WTC11 (cell line): ENCODE measurements at regions not wholly inside any gene's neighbourhood (a gene's known extent, or its start where the extent isn't known, plus 50 kb on each side); places are given as distances from the start of the nearest gene placed in this dataset.

Source experiments
- ATAC-seq: fragments of 200-7000 bp; cut with Tn5 transposase; 2 replicates; pipeline ENCODE4 v1.10.0; 2021; ENCODE audit warnings: mild to moderate bottlenecking, moderate library complexity
- CTCF ChIA-PET: fragments of 300-600 bp; sonication (Branson Sonifier 250); formaldehyde crosslinking; loops from one replicate; lab custom pipeline; 2021; ENCODE audit warnings: antibody characterized with exemption; lab: Charles Lee
- POLR2A ChIA-PET: fragments of 350-600 bp; sonication (Branson Sonifier 250); formaldehyde crosslinking; loops from one replicate; lab custom pipeline; 2021; ENCODE audit warnings: antibody characterized with exemption; lab: Charles Lee
- DNase-seq: peaks from one replicate; pipeline ENCODE4 v3.0.0; 2021; ENCODE audit warnings: low spot score
- H3K27ac Mint-ChIP-seq: 2 replicates; pipeline ENCODE4 v1.8.0; 2021; ENCODE audit warnings: mixed read lengths
- H3K27me3 Mint-ChIP-seq: 2 replicates; pipeline ENCODE4 v1.8.0; 2021; ENCODE audit warnings: low read depth, mild to moderate bottlenecking, moderate library complexity, mixed read lengths
- H3K36me3 Mint-ChIP-seq: 2 replicates; pipeline ENCODE4 v1.8.0; 2021; ENCODE audit warnings: mixed read lengths
- H3K4me1 Mint-ChIP-seq: 2 replicates; pipeline ENCODE4 v1.8.0; 2022; ENCODE audit warnings: mixed read lengths
- H3K4me3 Mint-ChIP-seq: 2 replicates; pipeline ENCODE4 v1.8.0; 2021; ENCODE audit warnings: mild to moderate bottlenecking, moderate library complexity, mixed read lengths
- H3K9me3 Mint-ChIP-seq: 2 replicates; pipeline ENCODE4 v1.8.0; 2021; ENCODE audit warnings: mixed read lengths
- CBFB ChIP-seq: sonication (generic); formaldehyde crosslinking; IDR thresholded peaks from 2 replicates; pipeline ENCODE4 v1.8.1; 2022; ENCODE audit warnings: mild to moderate bottlenecking, low read depth, missing genetic modification reagents
- ELF4 ChIP-seq: sonication (generic); formaldehyde crosslinking; IDR thresholded peaks from 2 replicates; pipeline ENCODE4 v1.8.1; 2022; ENCODE audit warnings: low read depth, mild to moderate bottlenecking, moderate library complexity, missing genetic modification reagents
- ETV6 ChIP-seq: sonication (generic); formaldehyde crosslinking; IDR thresholded peaks from 2 replicates; pipeline ENCODE4 v1.8.1; 2022; ENCODE audit warnings: mild to moderate bottlenecking, missing genetic modification reagents
- FOXP1 ChIP-seq: sonication (generic); formaldehyde crosslinking; IDR thresholded peaks from 2 replicates; pipeline ENCODE4 v1.8.0; 2022; ENCODE audit warnings: missing genetic modification reagents, mild to moderate bottlenecking, moderate library complexity, borderline replicate concordance
- HMGA2 ChIP-seq: fragments of 250-450 bp; sonication (Bioruptor Pico); IDR thresholded peaks from 2 replicates; pipeline ENCODE4 v1.4.0; 2021; ENCODE audit warnings: mild to moderate bottlenecking, moderate library complexity
- JUN ChIP-seq: sonication (generic); formaldehyde crosslinking; IDR thresholded peaks from 2 replicates; pipeline ENCODE4 v1.8.0; 2023; ENCODE audit warnings: mild to moderate bottlenecking, missing genetic modification reagents
- MXD4 ChIP-seq: fragments of 250-450 bp; sonication (Bioruptor Pico); IDR thresholded peaks from 2 replicates; pipeline ENCODE4 v1.8.0; 2021; ENCODE audit warnings: mild to moderate bottlenecking, moderate library complexity, borderline replicate concordance
- NFYB ChIP-seq: sonication (generic); formaldehyde crosslinking; conservative IDR thresholded peaks from 2 replicates; pipeline ENCODE4 v1.8.0; 2022; ENCODE audit warnings: low read depth, missing genetic modification reagents
- NR1H2 ChIP-seq: sonication (generic); formaldehyde crosslinking; IDR thresholded peaks from 2 replicates; pipeline ENCODE4 v1.9.0; 2021; ENCODE audit warnings: mild to moderate bottlenecking, moderate library complexity, missing genetic modification reagents
- PREB ChIP-seq: sonication (generic); formaldehyde crosslinking; IDR thresholded peaks from 2 replicates; pipeline ENCODE4 v1.8.1; 2022; ENCODE audit warnings: mild to moderate bottlenecking, missing genetic modification reagents, moderate library complexity, borderline replicate concordance
- SP1 ChIP-seq: sonication (generic); formaldehyde crosslinking; conservative IDR thresholded peaks from 2 replicates; pipeline ENCODE4 v1.8.1; 2022; ENCODE audit warnings: missing genetic modification reagents
- ZNF396 ChIP-seq: fragments of 250-450 bp; sonication (Bioruptor Pico); IDR thresholded peaks from 2 replicates; pipeline ENCODE4 v1.8.0; 2021; ENCODE audit warnings: mild to moderate bottlenecking, moderate library complexity, borderline replicate concordance
- ZNF423 ChIP-seq: fragments of 250-450 bp; sonication (Bioruptor Pico); IDR thresholded peaks from 2 replicates; pipeline ENCODE4 v2.1.2; 2022; ENCODE audit warnings: mild to moderate bottlenecking, moderate library complexity
- TF ChIP-seq, protein P1 (sequence below): fragments of 250-450 bp; sonication (Bioruptor Pico); IDR thresholded peaks from 2 replicates; pipeline ENCODE4 v1.9.0; 2021; ENCODE audit warnings: mild to moderate bottlenecking
- TF ChIP-seq, protein P2 (sequence below): sonication (generic); formaldehyde crosslinking; IDR thresholded peaks from 2 replicates; pipeline ENCODE4 v1.8.0; 2023; ENCODE audit warnings: missing genetic modification reagents, mild to moderate bottlenecking, borderline replicate concordance
- TF ChIP-seq, protein P3 (sequence below): sonication (generic); formaldehyde crosslinking; IDR thresholded peaks from 2 replicates; pipeline ENCODE4 v1.8.0; 2022; ENCODE audit warnings: mild to moderate bottlenecking, missing genetic modification reagents
- TF ChIP-seq, protein P4 (sequence below): sonication (generic); formaldehyde crosslinking; IDR thresholded peaks from 2 replicates; pipeline ENCODE4 v1.8.0; 2022; ENCODE audit warnings: mild to moderate bottlenecking, missing genetic modification reagents

- Mint-ChIP-seq H3K4me3 (no peak overlapping the region), H3K27ac (no peak overlapping the region), H3K36me3 (no peaks in the 10 kb centered on the region), H3K27me3 (no peaks in the 10 kb centered on the region), H3K4me1 (peaks cover 7% of the 10 kb centered on the region), H3K9me3 (no peaks in the 10 kb centered on the region)
- ATAC-seq (no peak), DNase-seq (no peak)
- TF ChIP-seq JUN (no peak), FOXP1 (CRISPR knock-in tag) (no peak), PREB (no peak), NR1H2 (CRISPR knock-in tag) (no peak), NFYB (no peak), MXD4 (CRISPR knock-in tag) (no peak), SP1 (CRISPR knock-in tag) (no peak), HMGA2 (CRISPR knock-in tag) (no peak)
- TF ChIP-seq, protein P1, sequence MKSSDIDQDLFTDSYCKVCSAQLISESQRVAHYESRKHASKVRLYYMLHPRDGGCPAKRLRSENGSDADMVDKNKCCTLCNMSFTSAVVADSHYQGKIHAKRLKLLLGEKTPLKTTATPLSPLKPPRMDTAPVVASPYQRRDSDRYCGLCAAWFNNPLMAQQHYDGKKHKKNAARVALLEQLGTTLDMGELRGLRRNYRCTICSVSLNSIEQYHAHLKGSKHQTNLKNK, result no peak
- TF ChIP-seq, protein P2, sequence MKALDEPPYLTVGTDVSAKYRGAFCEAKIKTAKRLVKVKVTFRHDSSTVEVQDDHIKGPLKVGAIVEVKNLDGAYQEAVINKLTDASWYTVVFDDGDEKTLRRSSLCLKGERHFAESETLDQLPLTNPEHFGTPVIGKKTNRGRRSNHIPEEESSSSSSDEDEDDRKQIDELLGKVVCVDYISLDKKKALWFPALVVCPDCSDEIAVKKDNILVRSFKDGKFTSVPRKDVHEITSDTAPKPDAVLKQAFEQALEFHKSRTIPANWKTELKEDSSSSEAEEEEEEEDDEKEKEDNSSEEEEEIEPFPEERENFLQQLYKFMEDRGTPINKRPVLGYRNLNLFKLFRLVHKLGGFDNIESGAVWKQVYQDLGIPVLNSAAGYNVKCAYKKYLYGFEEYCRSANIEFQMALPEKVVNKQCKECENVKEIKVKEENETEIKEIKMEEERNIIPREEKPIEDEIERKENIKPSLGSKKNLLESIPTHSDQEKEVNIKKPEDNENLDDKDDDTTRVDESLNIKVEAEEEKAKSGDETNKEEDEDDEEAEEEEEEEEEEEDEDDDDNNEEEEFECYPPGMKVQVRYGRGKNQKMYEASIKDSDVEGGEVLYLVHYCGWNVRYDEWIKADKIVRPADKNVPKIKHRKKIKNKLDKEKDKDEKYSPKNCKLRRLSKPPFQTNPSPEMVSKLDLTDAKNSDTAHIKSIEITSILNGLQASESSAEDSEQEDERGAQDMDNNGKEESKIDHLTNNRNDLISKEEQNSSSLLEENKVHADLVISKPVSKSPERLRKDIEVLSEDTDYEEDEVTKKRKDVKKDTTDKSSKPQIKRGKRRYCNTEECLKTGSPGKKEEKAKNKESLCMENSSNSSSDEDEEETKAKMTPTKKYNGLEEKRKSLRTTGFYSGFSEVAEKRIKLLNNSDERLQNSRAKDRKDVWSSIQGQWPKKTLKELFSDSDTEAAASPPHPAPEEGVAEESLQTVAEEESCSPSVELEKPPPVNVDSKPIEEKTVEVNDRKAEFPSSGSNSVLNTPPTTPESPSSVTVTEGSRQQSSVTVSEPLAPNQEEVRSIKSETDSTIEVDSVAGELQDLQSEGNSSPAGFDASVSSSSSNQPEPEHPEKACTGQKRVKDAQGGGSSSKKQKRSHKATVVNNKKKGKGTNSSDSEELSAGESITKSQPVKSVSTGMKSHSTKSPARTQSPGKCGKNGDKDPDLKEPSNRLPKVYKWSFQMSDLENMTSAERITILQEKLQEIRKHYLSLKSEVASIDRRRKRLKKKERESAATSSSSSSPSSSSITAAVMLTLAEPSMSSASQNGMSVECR (CRISPR knock-in tag), result no peak
- ChIA-PET CTCF (no interaction called here), POLR2A (no interaction called here)
These were observed 181.3 kb upstream of the ST8SIA4 start for GRCh38 chr5:101084353-101084752.

DNA sequence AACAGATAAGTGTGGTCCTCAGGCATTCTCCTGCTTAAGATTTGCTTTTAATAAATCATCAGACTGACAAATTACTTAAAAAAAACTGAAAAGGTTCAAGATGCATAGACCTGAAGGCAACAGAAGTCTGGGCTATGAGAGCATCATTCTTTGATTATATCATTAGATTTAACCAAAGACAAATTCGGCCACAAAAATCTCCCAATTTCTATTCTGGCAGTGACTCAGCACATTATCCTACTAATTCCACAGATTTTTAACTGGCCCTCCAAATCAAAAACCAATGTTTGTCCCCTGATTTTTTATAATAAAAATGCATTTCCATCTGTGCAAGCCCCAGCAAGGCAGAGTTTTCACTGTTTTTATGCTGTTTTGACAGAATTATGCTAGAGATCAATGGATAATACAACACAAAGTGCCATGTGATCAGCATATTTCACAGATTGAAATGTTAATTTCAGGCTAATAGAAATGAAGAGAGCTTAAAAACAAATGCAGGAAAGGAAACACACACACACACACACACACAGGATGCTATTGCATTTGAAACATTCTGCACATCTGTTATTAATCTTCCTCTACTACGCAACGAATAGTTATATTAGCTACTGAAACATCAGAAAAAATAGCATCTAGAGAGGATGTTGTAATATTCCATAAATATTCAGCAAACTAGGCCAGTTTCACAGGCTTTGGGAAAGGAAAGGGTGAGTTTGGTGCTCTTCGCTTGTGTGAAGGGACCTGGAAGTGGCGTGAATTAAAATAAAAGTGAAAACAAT is 177.6 kb upstream of the ST8SIA4 start:
- Mint-ChIP-seq H3K4me3 (no peak overlapping the region), H3K4me1 (peaks cover 3% of the 10 kb centered on the region), H3K36me3 (peaks cover 4% of the 10 kb centered on the region), H3K27ac (no peak overlapping the region), H3K27me3 (no peaks in the 10 kb centered on the region), H3K9me3 (peaks cover 16% of the 10 kb centered on the region)
- DNase-seq (no peak), ATAC-seq (no peak)
- no peak for TF ChIP-seq FOXP1 (CRISPR knock-in tag)
- TF ChIP-seq ZNF423 (CRISPR knock-in tag), result no peak
- TF ChIP-seq ETV6, result no peak
- no peak for TF ChIP-seq CBFB (CRISPR knock-in tag)
- TF ChIP-seq, protein P3, sequence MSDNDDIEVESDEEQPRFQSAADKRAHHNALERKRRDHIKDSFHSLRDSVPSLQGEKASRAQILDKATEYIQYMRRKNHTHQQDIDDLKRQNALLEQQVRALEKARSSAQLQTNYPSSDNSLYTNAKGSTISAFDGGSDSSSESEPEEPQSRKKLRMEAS (CRISPR knock-in tag), result no peak
- ChIA-PET POLR2A (no interaction called here), CTCF (no interaction called here)

DNA sequence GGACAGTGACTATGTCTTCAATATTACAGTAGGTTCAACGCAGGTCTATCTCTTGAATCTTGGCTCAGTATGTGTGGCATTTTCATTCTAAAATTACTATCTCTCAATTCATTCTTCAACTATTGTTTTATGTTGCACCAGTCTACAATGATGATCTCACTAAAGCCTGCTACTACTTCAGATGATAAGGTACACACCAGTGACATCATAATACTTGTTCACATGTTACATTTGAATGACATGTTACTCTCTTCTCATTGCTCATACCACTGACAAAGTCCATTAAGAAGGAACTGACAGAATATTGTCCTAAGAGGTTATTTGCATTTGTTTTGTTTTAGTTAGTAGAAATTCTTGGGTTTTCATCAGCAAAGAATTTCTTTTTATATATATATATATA is 165.2 kb upstream of the ST8SIA4 start:
- POLR2A ChIA-PET, result no interaction called here
- Mint-ChIP-seq H3K36me3 (no peaks in the 10 kb centered on the region), H3K4me1 (no peaks in the 10 kb centered on the region), H3K4me3 (no peak overlapping the region), H3K27ac (no peak overlapping the region), H3K9me3 (peaks cover 2% of the 10 kb centered on the region), H3K27me3 (no peaks in the 10 kb centered on the region)
- CTCF ChIA-PET, result no interaction called here
- ATAC-seq (no peak), DNase-seq (no peak)
- TF ChIP-seq ETV6 (no peak), ELF4 (CRISPR knock-in tag) (no peak), ZNF396 (CRISPR knock-in tag) (no peak)
- TF ChIP-seq, protein P2 (CRISPR knock-in tag), result no peak
- TF ChIP-seq, protein P4, sequence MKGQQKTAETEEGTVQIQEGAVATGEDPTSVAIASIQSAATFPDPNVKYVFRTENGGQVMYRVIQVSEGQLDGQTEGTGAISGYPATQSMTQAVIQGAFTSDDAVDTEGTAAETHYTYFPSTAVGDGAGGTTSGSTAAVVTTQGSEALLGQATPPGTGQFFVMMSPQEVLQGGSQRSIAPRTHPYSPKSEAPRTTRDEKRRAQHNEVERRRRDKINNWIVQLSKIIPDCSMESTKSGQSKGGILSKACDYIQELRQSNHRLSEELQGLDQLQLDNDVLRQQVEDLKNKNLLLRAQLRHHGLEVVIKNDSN (CRISPR knock-in tag), result no peak
